NCI-H446 treated with DMSO at 0.1 percent for 48 hours (cell line): ENCODE measurements at regions not wholly inside any gene's neighbourhood (a gene's known extent, or its start where the extent isn't known, plus 50 kb on each side); places are given as distances from the start of the nearest gene placed in this dataset.

Experiments
- DNase-seq: peaks from one replicate; lab custom pipeline; 2025; lab: John Stamatoyannopoulos, UW

GRCh38 chr6:126747728-126748540 is 370.5 kb upstream of the RSPO3 start:
- DNase-seq, result no peak

- DNase-seq, result no peak
Observed at GRCh38 chr6:126753606-126754005, 364.9 kb upstream of the RSPO3 start.

- no peak for DNase-seq
Observed at GRCh38 chr6:126761854-126762253, 356.6 kb upstream of the RSPO3 start.

DNA sequence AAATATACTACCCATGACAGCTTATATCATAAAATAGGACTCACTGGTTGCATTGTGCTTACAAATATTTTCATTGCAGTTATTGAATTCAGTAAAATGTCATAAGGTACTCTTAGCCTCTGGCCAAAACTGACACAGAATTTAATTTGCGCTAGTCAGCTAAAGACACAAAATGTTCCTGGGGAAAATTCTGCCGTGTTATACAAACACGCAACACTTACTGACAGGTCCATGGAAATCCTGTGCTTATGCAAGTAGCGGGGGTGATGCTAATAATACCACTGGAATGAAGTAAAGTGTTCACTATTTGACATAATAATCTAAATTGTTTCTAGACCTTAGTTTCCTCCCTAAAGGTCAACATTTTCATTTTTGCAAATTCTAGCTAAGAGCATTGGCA is 354.4 kb upstream of the RSPO3 start:
- DNase-seq, result no peak

DNA sequence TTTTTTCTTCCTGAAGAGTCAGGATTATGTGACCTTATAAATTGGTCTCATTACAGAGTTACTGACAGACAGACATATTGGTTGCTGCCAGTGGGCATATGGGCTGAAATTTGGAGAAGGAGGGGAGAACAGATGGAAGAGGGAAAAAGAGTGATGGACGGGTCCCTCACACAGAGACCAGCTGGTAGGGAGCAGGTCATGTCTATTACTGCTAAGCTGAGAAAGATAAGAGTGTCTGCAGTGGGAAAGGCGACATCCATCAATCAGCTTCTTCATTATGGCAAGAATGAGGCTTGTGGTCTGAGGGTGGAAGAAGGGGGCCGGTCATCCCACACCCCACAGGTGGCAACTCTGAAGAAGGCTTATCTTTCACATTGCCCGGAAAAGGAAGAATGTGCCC is 353.8 kb upstream of the RSPO3 start:
- DNase-seq, result no peak

DNA sequence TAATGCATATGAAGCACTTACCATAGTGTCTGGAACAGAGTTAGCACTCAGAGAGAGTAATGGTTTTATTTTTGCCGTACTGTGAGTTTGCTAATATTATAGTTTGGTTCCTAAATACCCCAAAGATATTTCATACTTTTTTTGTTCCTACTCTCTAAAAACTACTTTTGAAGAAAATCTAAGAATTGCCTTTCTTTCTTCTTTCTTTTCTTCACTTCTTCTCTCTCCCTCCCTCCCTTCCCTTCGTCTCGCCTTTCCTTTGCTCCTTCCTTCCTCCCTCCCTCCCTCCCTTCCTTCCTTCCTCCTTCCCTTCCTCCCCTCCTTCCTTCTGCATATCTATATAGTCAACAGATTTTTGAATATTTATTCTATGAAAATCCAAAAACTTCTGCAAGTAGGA is 351.7 kb upstream of the RSPO3 start:
- no peak for DNase-seq

DNA sequence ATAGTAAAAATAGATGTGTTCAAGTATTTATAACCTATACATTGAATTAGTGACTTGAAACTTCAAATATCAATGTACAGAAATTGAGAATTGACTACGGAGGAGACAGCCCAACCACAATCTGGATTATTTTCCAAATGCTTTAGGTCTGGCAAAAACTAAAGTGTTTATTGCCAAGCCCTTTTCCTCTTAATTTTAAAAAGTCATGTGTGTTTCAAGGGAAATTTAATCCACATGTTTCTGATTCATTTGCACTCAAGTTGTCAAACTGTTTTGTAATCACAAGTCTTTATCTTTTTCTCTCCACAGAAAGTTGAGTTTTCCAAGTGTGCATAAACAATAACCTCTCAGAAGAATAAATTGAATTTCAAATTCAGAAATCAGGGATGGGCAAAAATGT is 350.8 kb upstream of the RSPO3 start:
- DNase-seq, result no peak

- no peak for DNase-seq
Observed at GRCh38 chr6:126770176-126770575, 348.3 kb upstream of the RSPO3 start.

GRCh38 chr6:126773112-126773805 is 345.2 kb upstream of the RSPO3 start:
- no peak for DNase-seq

- DNase-seq, result no peak
Observed at GRCh38 chr6:126779331-126779730, 339.1 kb upstream of the RSPO3 start.

DNA sequence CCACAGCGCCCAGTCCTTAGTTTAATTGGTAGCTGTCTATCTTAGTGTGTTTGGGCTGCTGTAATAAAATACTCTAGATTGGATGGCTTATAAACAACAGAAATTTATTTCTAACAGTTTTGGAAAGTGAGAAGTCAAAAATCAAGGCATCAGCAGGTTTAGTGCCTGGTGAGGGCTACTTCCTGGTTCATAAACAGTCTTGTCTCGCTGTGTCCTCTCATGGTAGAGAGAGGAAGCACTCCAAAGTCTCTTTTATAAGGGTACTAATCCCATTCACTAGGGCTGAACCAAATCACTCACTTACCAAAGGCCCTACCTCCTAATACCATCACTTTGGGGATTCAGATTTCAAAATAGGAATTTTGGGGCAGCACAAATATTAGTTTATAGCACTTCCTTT is 336.9 kb upstream of the RSPO3 start:
- DNase-seq, result no peak

DNA sequence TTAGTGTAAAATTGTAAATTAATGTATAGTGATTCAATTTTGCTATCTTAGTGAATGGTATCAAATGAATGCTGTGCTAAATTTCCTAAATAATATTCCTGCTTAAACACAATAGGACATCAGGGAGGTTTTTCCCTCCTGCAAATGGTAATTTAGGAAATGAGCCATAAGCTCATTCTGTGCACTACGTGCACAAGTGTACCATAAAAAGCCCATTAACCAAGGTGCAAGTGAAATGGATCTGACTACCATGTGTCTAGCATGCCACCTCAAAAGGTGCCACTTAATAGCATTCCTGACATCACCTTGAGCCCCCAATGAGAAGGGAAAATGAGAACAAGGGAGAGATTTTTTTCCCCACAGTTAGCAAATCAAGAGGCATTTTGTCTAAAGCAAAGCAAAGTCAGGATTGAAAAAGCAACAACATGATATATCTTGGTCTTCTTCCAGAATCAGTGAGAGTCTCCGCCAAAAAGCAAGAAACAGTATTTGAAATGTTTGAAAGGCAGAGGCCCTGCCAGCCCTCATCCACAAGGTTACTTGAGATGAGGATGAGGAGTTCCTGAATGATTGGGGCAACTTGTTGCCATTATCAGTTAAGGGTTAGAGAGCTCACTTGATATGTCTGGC is 334.2 kb upstream of the RSPO3 start:
- DNase-seq, result no peak

DNA sequence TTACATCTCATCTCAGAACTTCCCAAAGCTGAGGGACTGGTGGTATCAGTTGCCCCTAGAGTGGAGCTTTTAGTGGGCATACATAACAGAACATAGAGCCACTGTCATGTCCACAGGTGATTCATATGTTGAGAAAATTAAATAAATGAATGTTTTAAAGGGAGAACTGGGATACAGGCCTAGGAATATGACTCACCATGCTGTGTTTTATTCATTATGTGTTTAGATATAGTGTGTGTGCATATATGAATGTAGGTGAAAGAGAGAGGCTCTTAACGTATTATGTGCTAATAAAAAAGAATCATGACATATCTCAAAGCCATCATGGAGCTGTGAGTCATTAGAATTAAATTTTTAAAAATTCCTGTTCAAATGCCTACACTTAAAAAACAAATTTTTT is 332.2 kb upstream of the RSPO3 start:
- no peak for DNase-seq

DNA sequence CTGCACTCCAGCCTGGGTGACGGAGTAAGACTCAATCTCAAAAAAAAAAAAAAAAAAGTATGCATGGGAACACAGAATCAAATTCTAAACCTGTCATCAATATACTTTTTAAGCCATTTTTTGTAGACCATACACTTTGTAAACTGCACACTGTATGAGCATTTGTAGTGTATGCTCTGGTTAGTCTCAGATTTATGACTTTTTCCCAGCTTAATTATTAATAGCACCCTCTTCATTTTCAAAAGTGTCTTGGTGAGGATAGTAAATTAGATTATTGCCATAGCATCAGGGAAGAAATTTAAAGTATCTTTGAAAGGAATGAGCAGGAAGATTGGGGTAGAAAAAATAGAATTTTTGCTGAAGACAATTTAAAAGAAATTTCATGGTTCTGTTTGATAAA is 330.8 kb upstream of the RSPO3 start:
- no peak for DNase-seq

GRCh38 chr6:126788861-126789365 is 329.6 kb upstream of the RSPO3 start:
- DNase-seq, result no peak

- no peak for DNase-seq
Observed at GRCh38 chr6:126792340-126793085, 326.0 kb upstream of the RSPO3 start.

GRCh38 chr6:126795161-126795560 is 323.3 kb upstream of the RSPO3 start:
- no peak for DNase-seq

- DNase-seq, result no peak
Observed at GRCh38 chr6:126797981-126798380, 320.5 kb upstream of the RSPO3 start.

DNA sequence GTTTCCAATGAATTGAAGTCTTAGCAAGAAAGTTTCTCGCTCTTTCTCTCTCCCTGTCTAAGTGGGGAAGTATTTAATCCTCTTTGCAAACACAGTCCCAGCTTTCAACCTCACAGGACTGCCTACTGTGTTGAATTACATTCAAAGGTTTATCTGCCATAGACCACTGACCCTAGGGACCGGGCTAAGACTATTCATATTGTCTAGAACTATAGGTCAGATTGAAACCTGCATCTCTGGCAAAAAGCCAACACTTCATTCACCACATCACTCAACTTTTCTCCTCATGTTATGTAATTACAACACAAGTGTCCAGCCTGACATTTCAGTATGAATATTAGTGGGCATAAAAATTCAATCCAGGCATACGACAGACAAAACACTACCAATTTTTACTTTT is 314.7 kb upstream of the RSPO3 start:
- DNase-seq, result no peak

- no peak for DNase-seq
Observed at GRCh38 chr6:126804332-126805064, 314.0 kb upstream of the RSPO3 start.

GRCh38 chr6:126805861-126806260 is 312.6 kb upstream of the RSPO3 start:
- no peak for DNase-seq

- no peak for DNase-seq
Observed at GRCh38 chr6:126807876-126808275, 310.6 kb upstream of the RSPO3 start.
